HG02885 (cell line): ENCODE measurements at regions not wholly inside any gene's neighbourhood (a gene's known extent, or its start where the extent isn't known, plus 50 kb on each side); places are given as distances from the start of the nearest gene placed in this dataset.

Experiments used
- ATAC-seq: cut with Tn5 transposase; IDR thresholded peaks from one replicate; pipeline ENCODE4 v1.9.1; 2021; ENCODE audit warnings: mild to moderate bottlenecking; ENCODE audit not compliant: unreplicated experiment, poor library complexity

- ATAC-seq: no peak
Observed at GRCh38 chr7:131182446-131183058, 145.1 kb upstream of the MKLN1 start.

- no peak for ATAC-seq
Observed at GRCh38 chr7:131183072-131183471, 144.6 kb upstream of the MKLN1 start.

DNA sequence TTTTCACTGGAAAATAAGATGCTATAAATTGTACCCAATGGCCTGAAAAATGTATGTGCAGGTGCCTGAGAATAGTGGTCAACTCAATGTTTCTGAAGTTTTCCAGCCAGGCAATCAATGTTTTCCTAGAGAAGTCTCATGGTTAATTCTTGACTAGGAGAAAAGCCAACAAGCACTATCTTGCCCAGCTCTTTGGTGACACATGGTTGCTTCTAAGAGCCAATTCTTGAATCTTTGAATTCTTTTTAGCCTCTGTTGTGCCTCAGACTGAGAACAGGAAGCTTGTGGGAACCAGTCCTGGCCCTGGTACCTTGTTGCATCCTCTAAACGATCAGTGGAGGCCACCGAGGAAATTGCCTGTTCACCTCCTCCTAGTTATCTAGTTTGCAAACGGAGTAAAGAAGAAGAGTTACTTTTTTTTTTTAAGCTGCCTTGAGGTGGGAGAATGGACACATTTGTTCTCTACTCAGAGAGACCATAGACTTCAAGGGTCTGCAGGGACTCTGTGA lies 144.0 kb upstream of the MKLN1 start:
- no peak for ATAC-seq

DNA sequence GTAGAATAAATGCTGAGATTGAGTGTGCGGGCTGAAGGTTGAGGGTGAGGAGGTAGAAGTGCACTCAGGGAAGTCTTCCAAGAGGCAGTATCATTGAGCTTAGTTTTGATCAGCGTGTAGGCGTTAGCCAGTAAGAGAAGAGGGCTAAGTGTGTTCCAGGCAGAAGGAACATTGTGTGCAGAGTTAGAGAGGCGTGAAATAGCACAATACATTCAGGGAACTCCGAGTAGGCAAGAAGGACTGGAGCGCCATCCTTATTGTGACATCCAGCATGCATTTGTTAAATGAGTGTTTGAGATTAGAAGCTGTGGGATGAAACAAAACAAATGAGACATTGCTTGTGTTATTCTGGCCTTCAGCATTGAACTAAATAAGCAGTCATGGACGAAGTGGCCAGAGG lies 140.9 kb upstream of the MKLN1 start:
- no peak for ATAC-seq

DNA sequence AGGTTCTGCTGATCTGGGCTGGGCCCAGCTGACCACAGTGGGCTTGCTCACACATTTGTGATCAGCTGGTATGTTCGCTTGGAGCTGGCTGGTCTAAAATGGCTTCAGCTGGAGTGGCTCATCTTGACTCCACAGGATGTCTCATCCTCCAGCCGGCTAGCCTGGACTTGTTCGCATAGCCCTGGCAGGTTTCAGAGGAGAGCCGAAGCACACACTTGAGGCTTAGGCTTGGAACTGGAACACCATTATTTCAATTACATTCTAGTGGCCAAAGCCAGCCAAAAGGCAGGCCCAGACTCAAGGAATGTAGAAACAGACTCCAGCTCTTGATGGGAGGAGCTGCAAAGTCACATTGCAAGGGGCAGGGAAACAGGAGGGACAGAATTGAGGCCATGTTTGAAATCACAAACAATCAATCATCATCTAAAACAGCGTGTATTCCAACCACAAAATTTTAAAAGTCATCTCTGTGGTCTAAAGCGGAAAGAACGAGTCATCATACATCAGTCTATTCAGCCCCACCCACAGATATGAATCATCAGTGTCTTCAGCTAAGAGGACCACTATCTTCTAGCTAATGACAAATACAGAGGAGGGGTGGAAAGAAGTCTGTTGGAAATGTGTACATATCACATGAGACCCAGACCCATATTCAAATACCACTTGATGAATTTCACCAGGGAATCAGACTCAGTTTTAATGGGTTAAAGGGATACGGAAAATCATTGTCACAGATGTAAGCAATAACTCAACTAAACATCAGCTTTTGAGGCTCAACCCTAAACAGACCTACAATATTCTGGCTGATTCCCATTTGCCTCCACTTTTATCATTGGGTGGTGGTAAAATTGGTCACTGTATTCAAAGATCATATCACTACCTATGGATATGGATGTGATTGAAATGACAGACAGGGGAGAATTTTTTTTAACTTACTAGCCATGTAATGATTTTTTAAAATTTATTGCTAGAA lies 139.0 kb upstream of the MKLN1 start:
- ATAC-seq: peak; percentile 87

DNA sequence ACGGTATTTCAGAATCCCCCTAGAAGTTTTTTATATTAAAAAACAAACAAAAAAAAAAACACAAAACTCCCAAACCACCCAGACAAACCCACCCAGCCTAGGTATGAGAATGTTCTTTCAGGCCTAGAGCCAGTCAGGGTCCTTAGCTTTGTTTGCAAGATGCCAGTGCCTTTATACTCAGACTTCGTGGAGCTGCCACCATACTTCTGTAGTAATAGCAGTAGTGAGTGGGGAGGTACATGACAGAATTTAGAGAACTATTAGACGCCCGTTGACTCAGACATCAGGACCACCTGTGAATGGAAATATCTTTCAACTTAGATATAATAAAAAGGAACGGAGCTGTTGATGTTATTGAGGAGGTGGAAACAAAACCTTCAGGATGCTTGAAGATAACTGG lies 138.2 kb upstream of the MKLN1 start:
- ATAC-seq: no peak

GRCh38 chr7:131190146-131190545 lies 137.5 kb upstream of the MKLN1 start:
- no peak for ATAC-seq

DNA sequence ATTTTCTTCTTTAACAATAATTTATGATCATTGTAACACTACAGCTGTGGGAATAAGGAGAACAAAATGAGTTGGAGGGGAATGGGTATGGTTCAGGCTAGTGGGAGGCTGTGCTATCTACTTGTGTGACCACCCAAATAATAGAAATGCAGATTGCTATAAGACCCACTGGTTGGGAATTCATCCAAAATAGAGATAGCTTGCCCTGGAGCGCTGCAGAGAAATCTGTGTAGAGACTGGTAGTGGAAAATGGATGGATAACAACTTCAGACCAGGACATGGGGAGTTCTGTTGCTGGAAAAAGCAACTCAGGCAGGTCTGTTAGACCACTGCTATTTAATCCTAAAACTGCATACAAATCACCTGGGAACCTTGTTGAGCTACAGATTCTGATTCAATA lies 137.1 kb upstream of the MKLN1 start:
- ATAC-seq: no peak

GRCh38 chr7:131194070-131194865 lies 133.4 kb upstream of the MKLN1 start:
- ATAC-seq: no peak

DNA sequence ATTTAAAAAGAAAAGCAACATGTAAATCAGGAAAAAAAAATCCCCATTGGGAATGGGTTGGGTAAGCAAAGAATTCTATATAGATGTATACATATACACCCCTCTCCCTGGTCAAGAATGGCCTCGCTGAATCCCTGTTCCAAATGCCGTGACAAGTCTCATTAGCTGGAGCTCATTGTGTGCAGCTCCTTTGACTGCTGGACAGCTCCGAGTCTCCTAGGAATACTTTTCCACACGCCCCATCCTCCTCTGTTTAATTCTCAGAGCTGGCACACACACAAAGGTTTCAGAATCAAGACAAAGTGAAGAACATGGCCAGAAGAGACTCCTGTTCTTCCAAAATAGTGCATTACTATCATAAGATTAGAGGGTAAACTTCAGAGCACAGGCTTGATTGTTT lies 130.9 kb upstream of the MKLN1 start:
- ATAC-seq: no peak

DNA sequence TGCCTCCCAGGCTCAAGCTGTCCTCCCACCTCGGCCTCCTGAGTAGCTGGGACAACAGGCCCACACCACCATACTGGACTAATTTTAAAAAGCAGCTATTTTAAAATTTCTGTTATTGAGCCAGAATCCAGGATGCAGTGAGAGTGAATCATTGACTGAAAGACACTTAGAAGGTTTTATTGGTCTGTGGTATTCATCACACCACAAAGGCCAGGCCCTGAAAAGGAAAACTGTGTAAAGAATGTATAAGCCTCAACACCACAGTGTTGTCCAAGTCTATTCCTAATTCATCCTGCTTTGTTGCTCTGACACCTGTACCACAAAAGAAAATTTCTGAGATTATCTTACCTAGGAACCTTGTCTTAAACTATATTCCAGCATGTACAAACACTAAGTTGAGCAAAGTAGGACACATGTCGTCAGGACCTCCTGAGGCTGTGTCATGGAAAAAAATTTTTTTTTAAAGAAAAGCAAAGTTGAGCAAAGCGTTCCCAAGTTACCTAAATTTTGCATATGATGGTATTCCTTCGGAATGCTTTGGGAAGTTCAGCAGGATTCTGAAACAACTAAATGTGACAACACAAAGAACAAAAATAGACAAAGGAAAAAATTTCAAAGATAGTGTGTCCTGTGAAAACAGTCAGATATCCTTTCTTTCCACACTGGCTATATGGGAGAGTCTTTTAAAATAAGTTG lies 129.6 kb upstream of the MKLN1 start:
- no peak for ATAC-seq

- ATAC-seq: no peak
Observed at GRCh38 chr7:131202451-131202850, 125.2 kb upstream of the MKLN1 start.

DNA sequence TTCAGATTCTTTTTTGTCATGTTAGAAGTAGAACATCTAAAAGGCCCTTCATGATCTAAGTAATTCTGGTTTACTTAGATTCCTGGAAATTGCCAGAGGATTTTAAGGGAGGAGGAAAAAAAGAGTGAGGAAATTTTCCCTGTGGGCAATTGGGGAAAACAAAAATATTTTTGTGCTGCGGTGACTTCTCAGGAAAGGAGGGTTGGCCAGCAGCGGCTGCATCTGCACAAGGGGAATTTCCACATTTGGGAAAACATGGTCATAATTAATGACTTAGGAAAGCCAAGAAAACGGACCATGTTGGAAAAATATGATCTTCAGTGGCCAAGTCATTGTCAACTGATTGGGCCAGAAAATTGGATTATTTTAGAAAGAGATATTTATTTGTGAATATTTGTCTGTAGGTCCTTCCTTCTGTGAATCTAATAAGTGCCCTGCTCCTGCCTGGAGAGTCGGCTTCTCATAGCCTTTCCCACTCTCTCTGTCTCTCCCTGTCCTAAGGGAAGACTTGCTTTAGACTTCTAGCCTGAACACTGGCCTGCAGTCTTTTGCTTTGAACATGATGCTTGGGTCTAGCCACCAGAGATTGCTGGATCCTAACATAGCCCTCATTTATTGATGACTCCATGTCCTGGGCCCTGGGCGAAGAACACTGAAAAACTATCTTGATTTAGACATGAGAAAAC lies 124.2 kb upstream of the MKLN1 start:
- no peak for ATAC-seq

DNA sequence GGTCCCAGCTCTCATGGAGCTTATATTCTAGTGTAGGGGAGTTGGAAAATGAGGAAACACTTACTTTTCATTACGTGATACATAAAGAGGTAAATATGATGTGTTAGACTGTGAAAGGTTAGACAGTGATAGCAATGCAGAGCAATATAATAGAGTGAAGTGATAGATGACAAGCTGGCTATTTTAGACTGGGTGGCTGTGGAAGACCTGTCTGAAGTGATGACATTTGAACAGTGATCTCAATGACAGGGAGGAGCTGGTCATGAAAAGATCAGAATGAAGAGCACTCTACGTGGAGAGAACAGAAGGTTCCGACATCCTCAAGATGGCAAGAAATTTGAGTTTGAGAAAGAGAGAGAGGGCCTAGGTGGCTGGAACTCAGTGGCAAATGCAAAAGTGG lies 118.9 kb upstream of the MKLN1 start:
- ATAC-seq: no peak

GRCh38 chr7:131210618-131211017 lies 117.1 kb upstream of the MKLN1 start:
- ATAC-seq: no peak

- ATAC-seq: no peak
Observed at GRCh38 chr7:131211500-131211899, 116.2 kb upstream of the MKLN1 start.

- ATAC-seq: no peak
Observed at GRCh38 chr7:131212114-131212513, 115.6 kb upstream of the MKLN1 start.

GRCh38 chr7:131218727-131219128 lies 108.9 kb upstream of the MKLN1 start:
- peak; percentile 59 for ATAC-seq

DNA sequence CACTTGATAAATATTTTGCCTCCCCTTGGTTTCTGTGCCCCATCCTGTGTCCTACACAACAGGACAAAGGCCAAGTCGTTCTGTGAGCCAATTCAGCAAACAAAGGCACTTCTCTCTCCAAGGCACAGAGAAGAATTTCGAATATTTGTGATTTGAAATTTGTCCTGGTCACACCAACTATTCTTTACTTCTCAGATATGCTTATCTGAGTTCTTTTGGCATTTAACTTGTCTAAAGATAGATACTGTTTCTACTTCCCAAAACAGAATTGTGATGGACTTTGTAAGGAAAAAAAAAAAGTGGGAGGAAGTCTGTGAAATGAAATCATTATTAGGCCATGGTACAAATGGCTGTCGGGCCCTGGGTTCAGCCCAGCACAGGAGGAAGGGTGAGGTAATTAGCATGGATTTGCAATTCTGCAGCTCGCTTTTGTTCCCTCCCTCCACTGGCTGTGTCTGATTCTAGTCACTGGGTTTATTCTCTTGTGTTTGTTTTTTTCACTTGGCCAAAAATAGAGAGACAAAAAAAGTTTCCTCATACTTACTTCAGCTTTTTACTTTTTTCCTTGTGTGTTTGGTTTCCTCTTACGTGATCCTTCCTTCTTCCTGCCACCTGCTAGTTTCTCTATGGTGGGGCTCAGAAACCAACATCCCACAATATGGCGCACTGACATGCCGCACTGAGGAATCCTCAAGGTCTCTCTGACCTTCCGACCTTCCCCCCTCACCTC lies 108.2 kb upstream of the MKLN1 start:
- peak; percentile 65 for ATAC-seq
